H1 (cell line): ENCODE measurements at regions not wholly inside any gene's neighbourhood (a gene's known extent, or its start where the extent isn't known, plus 50 kb on each side); places are given as distances from the start of the nearest gene placed in this dataset.

Experiments used
- EGR1 ChIP-seq: IDR thresholded peaks from 2 replicates; pipeline ENCODE4 v1.6.1; 2011; ENCODE audit warnings: low read depth, low read length, borderline replicate concordance
- RXRA ChIP-seq: IDR thresholded peaks from 2 replicates; pipeline ENCODE4 v1.6.1; 2011; ENCODE audit warnings: low read depth, mild to moderate bottlenecking, low read length, moderate library complexity; ENCODE audit not compliant: insufficient read depth

GRCh38 chr13:94829185-94829836 lies 117.0 kb upstream of the SOX21 start (continued):
- TF ChIP-seq RXRA, result no peak
- no peak for TF ChIP-seq EGR1
